H1 (cell line): ENCODE measurements at regions not wholly inside any gene's neighbourhood (a gene's known extent, or its start where the extent isn't known, plus 50 kb on each side); places are given as distances from the start of the nearest gene placed in this dataset.

ENCODE experiments used
- CHD7 ChIP-seq: fragments of 300-600 bp; sonication (generic); IDR thresholded peaks from 2 replicates; pipeline ENCODE4 v1.7.1; 2012; ENCODE audit warnings: low read length, moderate library complexity, mild to moderate bottlenecking, inconsistent platforms; ENCODE audit not compliant: insufficient replicate concordance
- CREB1 ChIP-seq: IDR thresholded peaks from 2 replicates; pipeline ENCODE4 v1.6.1; 2012; ENCODE audit warnings: inconsistent platforms
- CTBP2 ChIP-seq: IDR thresholded peaks from 2 replicates; pipeline ENCODE4 v1.7.0; 2011; ENCODE audit warnings: borderline replicate concordance, mild to moderate bottlenecking, moderate library complexity, mixed read lengths, low read length; ENCODE audit not compliant: insufficient read depth, insufficient read length
- GTF2F1 ChIP-seq: IDR thresholded peaks from 2 replicates; pipeline ENCODE4 v1.6.1; 2012; ENCODE audit warnings: low read depth, low read length, improper control_type of control experiment, borderline replicate concordance
- HDAC6 ChIP-seq: IDR thresholded peaks from one replicate; pipeline ENCODE4 v1.7.1; 2012; ENCODE audit warnings: low read depth, mild to moderate bottlenecking, inconsistent platforms, low read length, moderate library complexity
- SP4 ChIP-seq: IDR thresholded peaks from 2 replicates; pipeline ENCODE4 v1.6.1; 2012; ENCODE audit warnings: low read length, inconsistent platforms

- TF ChIP-seq CHD7 (no peak), CREB1 (no peak), SP4 (no peak), HDAC6 (no peak), GTF2F1 (no peak), CTBP2 (no peak)
- TF ChIP-seq, all 59 proteins: peak for 0
Measured at GRCh38 chr4:36891971-36892370, 352.6 kb upstream of the NWD2 start (continued).
